HT1080 (cell line): ENCODE measurements at regions not wholly inside any gene's neighbourhood (a gene's known extent, or its start where the extent isn't known, plus 50 kb on each side); places are given as distances from the start of the nearest gene placed in this dataset.

Experiments used
- DNase-seq: peaks from one replicate; pipeline ENCODE4 v3.0.0-alpha.2; 2015; ENCODE audit warnings: low read depth

GRCh38 chr2:83574614-83575013, 884.5 kb downstream of the SUCLG1 start:
- no peak for DNase-seq

GRCh38 chr2:83573060-83573459, 886.0 kb downstream of the SUCLG1 start:
- DNase-seq = no peak

GRCh38 chr2:83572400-83572799, 886.7 kb downstream of the SUCLG1 start:
- peak; percentile 16 for DNase-seq

GRCh38 chr2:83567551-83567950, 891.5 kb downstream of the SUCLG1 start:
- DNase-seq = no peak

- DNase-seq = no peak
Measured at GRCh38 chr2:83565626-83566025, 893.5 kb downstream of the SUCLG1 start.

GRCh38 chr2:83565181-83565580, 893.9 kb downstream of the SUCLG1 start:
- no peak for DNase-seq

- DNase-seq = no peak
Measured at GRCh38 chr2:83561592-83561991, 897.5 kb downstream of the SUCLG1 start.

- DNase-seq = no peak
Measured at GRCh38 chr2:83536556-83536955, 922.5 kb downstream of the SUCLG1 start.

- no peak for DNase-seq
Measured at GRCh38 chr2:83534416-83534815, 924.7 kb downstream of the SUCLG1 start.

- peak; percentile 62 for DNase-seq
Measured at GRCh38 chr2:83531206-83531826, 927.8 kb downstream of the SUCLG1 start.

- DNase-seq = no peak
Measured at GRCh38 chr2:83528767-83529166, 930.3 kb downstream of the SUCLG1 start.

- no peak for DNase-seq
Measured at GRCh38 chr2:83522891-83523493, 936.1 kb downstream of the SUCLG1 start.

- DNase-seq = no peak
Measured at GRCh38 chr2:83517727-83518368, 941.2 kb downstream of the SUCLG1 start.

- DNase-seq = no peak
Measured at GRCh38 chr2:83516503-83516902, 942.6 kb downstream of the SUCLG1 start.

GRCh38 chr2:83487451-83487850, 971.6 kb downstream of the SUCLG1 start:
- no peak for DNase-seq

- no peak for DNase-seq
Measured at GRCh38 chr2:83481436-83481835, 977.6 kb downstream of the SUCLG1 start.

- no peak for DNase-seq
Measured at GRCh38 chr2:83478037-83478436, 981.0 kb downstream of the SUCLG1 start.

- DNase-seq = no peak
Measured at GRCh38 chr2:83475371-83475770, 983.7 kb downstream of the SUCLG1 start.

GRCh38 chr2:83471655-83472054, 987.4 kb downstream of the SUCLG1 start:
- no peak for DNase-seq

- DNase-seq = no peak
Measured at GRCh38 chr2:83470928-83471327, 988.2 kb downstream of the SUCLG1 start.

GRCh38 chr2:83464444-83464843, 994.6 kb downstream of the SUCLG1 start:
- DNase-seq = no peak

- no peak for DNase-seq
Measured at GRCh38 chr2:83462881-83463280, 996.2 kb downstream of the SUCLG1 start.

- DNase-seq = no peak
Measured at GRCh38 chr2:83461135-83461534, 997.9 kb downstream of the SUCLG1 start.
